IMR-90 (cell line): ENCODE measurements at regions not wholly inside any gene's neighbourhood (a gene's known extent, or its start where the extent isn't known, plus 50 kb on each side); places are given as distances from the start of the nearest gene placed in this dataset.

Source experiments
- ATAC-seq: fragments of 200-7000 bp; cut with Tn5 transposase; 2 replicates; pipeline ENCODE4 v1.9.1; 2020; ENCODE audit warnings: low read depth, mild to moderate bottlenecking, moderate library complexity
- BruUV-seq: library from RNA; stranded (reverse); fragments of 400-500 nt; replicated peaks from 2 replicates; lab custom pipeline; 2021; lab: Mats Ljungman, UMichigan
- CTCF ChIA-PET: fragments of 300-600 bp; formaldehyde crosslinking; extraction: SDS; loops from one replicate; lab custom pipeline; 2021; ENCODE audit warnings: antibody characterized with exemption; lab: Yijun Ruan, JAX
- POLR2A ChIA-PET: fragments of 300-600 bp; sonication (Branson Sonifier 250); formaldehyde crosslinking; loops from one replicate; lab custom pipeline; 2022; ENCODE audit warnings: antibody characterized with exemption; ENCODE audit not compliant: unreplicated experiment; lab: Charles Lee
- DNase-seq: peaks from one replicate; pipeline ENCODE4 v3.0.0; 2013
- H2AFZ ChIP-seq: replicated peaks from 2 replicates; pipeline ENCODE3; 2013; ENCODE audit warnings: low read length, mild to moderate bottlenecking; ENCODE audit not compliant: poor library complexity
- H2AK5ac ChIP-seq: 2 replicates; pipeline ENCODE4 v1.6.1; 2013; ENCODE audit warnings: low read depth, low read length, inconsistent platforms
- H2AK9ac ChIP-seq: replicated peaks from 2 replicates; pipeline ENCODE3; 2013; ENCODE audit warnings: mild to moderate bottlenecking, low read depth, low read length, moderate library complexity; ENCODE audit not compliant: poor library complexity
- H2BK120ac ChIP-seq: 2 replicates; pipeline ENCODE4 v1.6.1; 2013; ENCODE audit warnings: low read depth, low read length, inconsistent platforms
- H2BK15ac ChIP-seq: 3 replicates; pipeline ENCODE4 v1.6.1; 2013; ENCODE audit warnings: low read depth, low read length, inconsistent platforms
- H2BK20ac ChIP-seq: 2 replicates; pipeline ENCODE4 v1.6.1; 2013; ENCODE audit warnings: low read depth, mild to moderate bottlenecking, inconsistent platforms, low read length, moderate library complexity
- H2BK5ac ChIP-seq: 2 replicates; pipeline ENCODE4 v1.6.1; 2013; ENCODE audit warnings: mild to moderate bottlenecking, low read depth, low read length, inconsistent platforms; ENCODE audit not compliant: poor library complexity, severe bottlenecking
- H3K14ac ChIP-seq: replicated peaks from 2 replicates; pipeline ENCODE4 v1.6.1; 2013; ENCODE audit warnings: low read depth, low read length, inconsistent platforms
- H3K18ac ChIP-seq: 2 replicates; pipeline ENCODE4 v1.6.1; 2013; ENCODE audit warnings: low read depth, low read length, control low read depth
- H3K23ac ChIP-seq: 2 replicates; pipeline ENCODE4 v1.6.1; 2013; ENCODE audit warnings: low read depth, low read length, inconsistent platforms
- H3K27ac ChIP-seq: 2 replicates; pipeline ENCODE4 v1.5.1; 2013; ENCODE audit warnings: mild to moderate bottlenecking, control low read depth, low read length; ENCODE audit not compliant: insufficient read depth
- H3K27me3 ChIP-seq: 2 replicates; pipeline ENCODE4 v1.6.1; 2013; ENCODE audit warnings: low read length; ENCODE audit not compliant: control insufficient read depth, insufficient read depth
- H3K36me3 ChIP-seq: 2 replicates; pipeline ENCODE4 v1.6.1; 2013; ENCODE audit warnings: low read length, mixed read lengths; ENCODE audit not compliant: control insufficient read depth, insufficient read depth
- H3K4ac ChIP-seq: 2 replicates; pipeline ENCODE4 v1.6.1; 2013; ENCODE audit warnings: low read depth, low read length, inconsistent platforms
- H3K4me1 ChIP-seq: 2 replicates; pipeline ENCODE4 v1.6.1; 2013; ENCODE audit warnings: low read length, mixed read lengths; ENCODE audit not compliant: control insufficient read depth, insufficient read depth
- H3K4me2 ChIP-seq: 2 replicates; pipeline ENCODE4 v1.6.1; 2013; ENCODE audit warnings: low read depth, mild to moderate bottlenecking, control low read depth, low read length, moderate library complexity
- H3K4me3 ChIP-seq: 2 replicates; pipeline ENCODE4 v1.5.1; 2013; ENCODE audit warnings: low read depth, mild to moderate bottlenecking, control low read depth, low read length, moderate library complexity; ENCODE audit not compliant: insufficient read depth
- H3K56ac ChIP-seq: 2 replicates; pipeline ENCODE4 v1.6.1; 2013; ENCODE audit warnings: low read length, inconsistent platforms; ENCODE audit not compliant: insufficient read depth; ENCODE audit errors: extremely low read depth
- H3K79me1 ChIP-seq, 2 experiments: 2 replicates each; pipeline ENCODE4 v1.6.1; 2013; ENCODE audit warnings: low read length in 2 of 2, inconsistent platforms in 1 of 2, low read depth in 1 of 2
- H3K9ac ChIP-seq: 2 replicates; pipeline ENCODE4 v1.6.1; 2013; ENCODE audit warnings: low read depth, low read length, control low read depth
- H3K9me1 ChIP-seq: 2 replicates; pipeline ENCODE4 v1.6.1; 2013; ENCODE audit warnings: low read length, inconsistent platforms; ENCODE audit not compliant: insufficient read depth
- H3K9me3 ChIP-seq: 2 replicates; pipeline ENCODE4 v1.6.1; 2013; ENCODE audit warnings: low read length; ENCODE audit not compliant: control insufficient read depth, insufficient read depth
- H4K20me1 ChIP-seq: 2 replicates; pipeline ENCODE4 v1.6.1; 2013; ENCODE audit warnings: low read length, inconsistent platforms; ENCODE audit not compliant: insufficient read depth
- H4K5ac ChIP-seq: 2 replicates; pipeline ENCODE4 v1.6.1; 2013; ENCODE audit warnings: mild to moderate bottlenecking, low read depth, low read length, control low read depth
- H4K8ac ChIP-seq, 2 experiments: 2 replicates each; pipeline ENCODE4 v1.6.1; 2013; ENCODE audit warnings: low read depth in 2 of 2, low read length in 2 of 2, control low read depth in 1 of 2, inconsistent platforms in 1 of 2
- H4K91ac ChIP-seq: 2 replicates; pipeline ENCODE4 v1.6.1; 2013; ENCODE audit warnings: low read depth, low read length, inconsistent platforms; ENCODE audit not compliant: insufficient read depth
- BHLHE40 ChIP-seq: fragments of 150-350 bp; IDR thresholded peaks from 2 replicates; pipeline ENCODE4 v1.6.1; 2016; ENCODE audit warnings: mild to moderate bottlenecking, low read depth, low read length
- CEBPB ChIP-seq: IDR thresholded peaks from 2 replicates; pipeline ENCODE4 v1.6.1; 2012; ENCODE audit warnings: low read depth, low read length, improper control_type of control experiment
- CHD1 ChIP-seq: IDR thresholded peaks from 2 replicates; pipeline ENCODE4 v1.6.1; 2012; ENCODE audit warnings: low read depth, low read length, improper control_type of control experiment
- MAZ ChIP-seq: IDR thresholded peaks from 2 replicates; pipeline ENCODE4 v1.6.1; 2012; ENCODE audit warnings: low read depth, mild to moderate bottlenecking, low read length, improper control_type of control experiment, moderate library complexity, borderline replicate concordance
- MXI1 ChIP-seq: IDR thresholded peaks from 2 replicates; pipeline ENCODE4 v1.6.1; 2012; ENCODE audit warnings: low read depth, mild to moderate bottlenecking, low read length, moderate library complexity, borderline replicate concordance
- POLR2A ChIP-seq: IDR thresholded peaks from 2 replicates; pipeline ENCODE4 v1.6.1; 2012; ENCODE audit warnings: mild to moderate bottlenecking, low read depth, low read length
- RAD21 ChIP-seq: IDR thresholded peaks from 2 replicates; pipeline ENCODE4 v1.6.1; 2012; ENCODE audit warnings: low read length, improper control_type of control experiment
- SMC3 ChIP-seq: fragments of 150-350 bp; IDR thresholded peaks from 2 replicates; pipeline ENCODE4 v1.6.1; 2016; ENCODE audit warnings: low read depth, mild to moderate bottlenecking, antibody characterized with exemption, low read length, moderate library complexity
- WGBS, 2 experiments: methylation state at CpG; one replicate each; pipeline versions ENCODE4 v1.1.5 to v1.1.7; 2013; ENCODE audit warnings: missing lambda C conversion rate in 2 of 2; ENCODE audit not compliant: insufficient read length in 1 of 2; ENCODE audit errors: extremely low coverage in 2 of 2; 5-methylcytosine and 5-hydroxymethylcytosine counted together
- dilution Hi-C: fragments of 300-500 bp; cut with HindIII; formaldehyde crosslinking; loops from one replicate; pipeline ENCODE4 v1.14.3; 2018; ENCODE audit warnings: low sequenced_read_pairs; ENCODE audit not compliant: unreplicated experiment
- in situ Hi-C: fragments of 300-500 bp; cut with MboI; formaldehyde crosslinking; loops from 3 replicates; pipeline ENCODE4 v1.14.3; 2019; ENCODE audit warnings: low sequenced_read_pairs, inconsistent platforms, mixed read lengths
- intact Hi-C: fragments of 100-400 bp; cut with micrococcal nuclease; formaldehyde crosslinking; loops from 2 replicates; pipeline ENCODE4 v1.10.0; 2022
- TF ChIP-seq, protein P1 (sequence below): fragments of 150-350 bp; IDR thresholded peaks from 2 replicates; pipeline ENCODE4 v1.6.1; 2017; ENCODE audit warnings: mild to moderate bottlenecking, antibody characterized with exemption, low read length, low read depth
- TF ChIP-seq, protein P2 (sequence below): conservative IDR thresholded peaks from 2 replicates; pipeline ENCODE4 v1.5.1; 2012; ENCODE audit warnings: mild to moderate bottlenecking, low read depth, low read length, improper control_type of control experiment

DNA sequence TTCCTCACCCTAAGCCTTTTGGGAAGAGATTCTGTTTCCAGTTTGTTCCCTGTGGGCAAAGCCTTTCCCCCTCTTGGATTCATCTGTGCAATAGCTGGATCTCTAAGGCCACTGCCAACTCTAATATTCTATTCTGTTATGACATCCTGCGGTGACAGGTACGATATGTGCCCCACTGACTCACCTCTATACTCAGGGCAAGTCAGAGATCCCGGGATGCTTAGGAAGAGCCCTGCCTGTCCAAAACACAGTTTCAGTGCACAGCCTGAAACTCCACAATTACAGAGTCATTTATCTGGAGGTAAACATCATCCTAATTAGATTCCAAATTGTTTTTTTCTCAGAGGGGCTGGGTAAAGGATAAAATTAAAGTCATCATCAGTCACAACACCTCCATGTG is 190.2 kb downstream of the TFCP2L1 start:
- H2BK15ac ChIP-seq, result no peak overlapping the region
- H3K4ac ChIP-seq, result no peak overlapping the region
- CTCF ChIA-PET, result interaction anchor here (0.6 to 1.8 kb wide), 8 partner anchors 9 to 700 kb away, joined by 3 to 7 read pairs (median 5); no protein-coding TSS in a partner anchor
- no peaks in the 10 kb centered on the region; the same call in 1 of the 2 replicates for H3K9me3 ChIP-seq
- H2AK9ac ChIP-seq, result no peak overlapping the region
- no peak overlapping the region for H4K91ac ChIP-seq
- H3K14ac ChIP-seq, result no peak overlapping the region
- no peak overlapping the region for H4K5ac ChIP-seq
- no peak overlapping the region for H2BK120ac ChIP-seq
- no peaks in the 10 kb centered on the region for H4K20me1 ChIP-seq
- H4K8ac ChIP-seq, result no peak overlapping the region
- no peak overlapping the region for H2AK5ac ChIP-seq
- H3K27me3 ChIP-seq, result peaks cover 49% of the 10 kb centered on the region
- no peak overlapping the region for H3K18ac ChIP-seq
- no peaks in the 10 kb centered on the region for H3K4me1 ChIP-seq
- H3K9ac ChIP-seq, result no peak overlapping the region
- WGBS, 2 experiments, result no CpG with 5 or more reads among the region's 3 CpGs
- H3K9me1 ChIP-seq, result no peaks in the 10 kb centered on the region
- no peaks in the 10 kb centered on the region for H3K36me3 ChIP-seq
- no peaks in the 10 kb centered on the region for H3K79me1 ChIP-seq
- intact Hi-C loops (loop anchor here (1.0 to 10.0 kb wide), 3 partner anchors 261 to 650 kb away; no protein-coding TSS in a partner anchor), dilution Hi-C loops (no loop called here), in situ Hi-C loops (loop anchor here (10.0 to 25.0 kb wide), 3 partner anchors 260 to 642 kb away; partner anchors contain the start of genes NIFK and RNU4ATAC)
- no peak overlapping the region for H2AFZ ChIP-seq
- no peak overlapping the region; the same call in 1 of the 2 replicates for H3K23ac ChIP-seq
- no peak overlapping the region for H3K4me2 ChIP-seq
- POLR2A ChIA-PET, result no interaction called here
- TF ChIP-seq BHLHE40 (no peak), MAZ (no peak), CHD1 (no peak), CEBPB (no peak), MXI1 (no peak), POLR2A (no peak), RAD21 (no peak), SMC3 (no peak)
- TF ChIP-seq, protein P1, sequence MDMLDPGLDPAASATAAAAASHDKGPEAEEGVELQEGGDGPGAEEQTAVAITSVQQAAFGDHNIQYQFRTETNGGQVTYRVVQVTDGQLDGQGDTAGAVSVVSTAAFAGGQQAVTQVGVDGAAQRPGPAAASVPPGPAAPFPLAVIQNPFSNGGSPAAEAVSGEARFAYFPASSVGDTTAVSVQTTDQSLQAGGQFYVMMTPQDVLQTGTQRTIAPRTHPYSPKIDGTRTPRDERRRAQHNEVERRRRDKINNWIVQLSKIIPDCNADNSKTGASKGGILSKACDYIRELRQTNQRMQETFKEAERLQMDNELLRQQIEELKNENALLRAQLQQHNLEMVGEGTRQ, result no peak
- TF ChIP-seq, protein P2, sequence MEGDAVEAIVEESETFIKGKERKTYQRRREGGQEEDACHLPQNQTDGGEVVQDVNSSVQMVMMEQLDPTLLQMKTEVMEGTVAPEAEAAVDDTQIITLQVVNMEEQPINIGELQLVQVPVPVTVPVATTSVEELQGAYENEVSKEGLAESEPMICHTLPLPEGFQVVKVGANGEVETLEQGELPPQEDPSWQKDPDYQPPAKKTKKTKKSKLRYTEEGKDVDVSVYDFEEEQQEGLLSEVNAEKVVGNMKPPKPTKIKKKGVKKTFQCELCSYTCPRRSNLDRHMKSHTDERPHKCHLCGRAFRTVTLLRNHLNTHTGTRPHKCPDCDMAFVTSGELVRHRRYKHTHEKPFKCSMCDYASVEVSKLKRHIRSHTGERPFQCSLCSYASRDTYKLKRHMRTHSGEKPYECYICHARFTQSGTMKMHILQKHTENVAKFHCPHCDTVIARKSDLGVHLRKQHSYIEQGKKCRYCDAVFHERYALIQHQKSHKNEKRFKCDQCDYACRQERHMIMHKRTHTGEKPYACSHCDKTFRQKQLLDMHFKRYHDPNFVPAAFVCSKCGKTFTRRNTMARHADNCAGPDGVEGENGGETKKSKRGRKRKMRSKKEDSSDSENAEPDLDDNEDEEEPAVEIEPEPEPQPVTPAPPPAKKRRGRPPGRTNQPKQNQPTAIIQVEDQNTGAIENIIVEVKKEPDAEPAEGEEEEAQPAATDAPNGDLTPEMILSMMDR, result no peak
- ATAC-seq (no peak), DNase-seq (no peak)
- no peak overlapping the region for H3K56ac ChIP-seq
- H2BK20ac ChIP-seq, result no peak overlapping the region
- no peak overlapping the region for H2BK5ac ChIP-seq
- no peak overlapping the region for H3K4me3 ChIP-seq
- BruUV-seq, result no TSS peak
- H3K27ac ChIP-seq, result no peak overlapping the region
